Activated CD4-positive, alpha-beta T cell treated with anti-CD3 and anti-CD28 coated beads for 48 hours (primary cell): ENCODE measurements at regions not wholly inside any gene's neighbourhood (a gene's known extent, or its start where the extent isn't known, plus 50 kb on each side); places are given as distances from the start of the nearest gene placed in this dataset.
"Not testable (repeated sequence)": the region's sequence is repeated elsewhere in the genome, so short reads cannot be mapped to it uniquely, and the experiment has no call there.

Source experiments
- DNase-seq: peaks from one replicate; pipeline ENCODE4 v3.0.0-alpha.2; 2020

DNA sequence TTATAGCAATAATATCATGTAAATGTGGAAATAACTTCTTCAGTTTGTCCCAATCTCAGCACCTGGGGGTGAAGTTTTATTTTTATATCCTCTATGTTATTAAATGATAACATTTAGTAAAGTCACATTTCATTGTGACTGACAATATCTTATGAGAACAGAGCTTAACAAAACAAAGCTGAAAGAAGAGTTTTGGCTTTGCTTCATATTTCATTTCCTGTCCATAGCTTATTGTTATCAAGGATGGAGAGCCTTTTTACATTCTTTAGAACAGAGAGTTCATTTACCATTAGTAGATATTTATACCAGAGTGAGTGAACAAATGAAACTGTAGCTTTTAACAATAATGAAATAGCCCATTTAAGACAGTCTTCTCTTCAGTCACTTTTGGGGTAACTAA, 231.9 kb upstream of the SGK1 start:
- DNase-seq = no peak

DNA sequence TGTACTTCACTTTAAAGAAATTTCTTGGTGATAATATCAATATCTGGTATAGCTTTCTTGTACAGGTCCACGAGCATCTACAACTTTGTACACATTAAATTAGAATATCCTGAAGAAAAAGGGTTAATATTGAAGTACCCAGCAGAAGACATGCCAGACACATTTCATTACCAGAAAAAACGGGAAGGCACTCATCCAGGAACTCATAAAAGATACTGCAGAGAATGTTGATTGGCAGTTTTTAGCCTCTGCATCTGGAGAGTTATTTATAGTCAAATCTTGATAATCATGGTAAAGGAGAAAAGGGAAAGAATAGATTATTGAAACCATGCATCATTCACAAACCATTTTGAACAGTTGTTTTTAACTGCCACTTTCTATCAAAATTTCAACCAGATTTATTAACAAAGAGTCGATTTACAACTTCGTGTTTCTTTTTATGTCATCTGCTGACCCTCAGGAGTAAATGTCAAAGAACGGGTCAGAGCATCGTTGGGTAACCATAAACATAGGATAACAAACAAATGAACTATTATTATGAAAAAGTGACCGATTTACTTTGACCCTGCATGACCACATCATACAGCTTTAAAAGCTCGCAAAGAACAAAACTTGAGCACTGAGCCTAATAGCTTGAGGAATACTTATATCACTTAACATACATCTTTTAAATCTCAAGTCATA, 229.2 kb upstream of the SGK1 start:
- no peak for DNase-seq

DNA sequence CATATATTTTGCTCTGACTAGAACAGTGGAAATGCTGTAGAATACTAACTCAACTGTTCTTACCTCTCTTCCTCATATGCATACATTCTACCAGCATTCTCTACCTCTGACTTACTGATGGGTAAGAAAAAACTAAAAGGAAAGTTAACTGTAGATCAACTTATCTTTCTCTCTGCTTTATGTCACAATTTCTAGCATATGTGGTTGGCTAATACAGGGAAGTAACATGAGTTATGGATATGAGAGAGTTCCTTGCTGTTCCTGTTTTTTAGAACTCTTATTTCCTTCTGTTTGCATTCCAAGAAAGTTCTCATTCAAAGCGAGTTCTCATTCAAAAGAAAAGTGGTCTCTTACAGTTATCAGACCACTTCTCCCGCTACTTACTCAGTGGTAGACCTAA, 226.8 kb upstream of the SGK1 start:
- DNase-seq = no peak

DNA sequence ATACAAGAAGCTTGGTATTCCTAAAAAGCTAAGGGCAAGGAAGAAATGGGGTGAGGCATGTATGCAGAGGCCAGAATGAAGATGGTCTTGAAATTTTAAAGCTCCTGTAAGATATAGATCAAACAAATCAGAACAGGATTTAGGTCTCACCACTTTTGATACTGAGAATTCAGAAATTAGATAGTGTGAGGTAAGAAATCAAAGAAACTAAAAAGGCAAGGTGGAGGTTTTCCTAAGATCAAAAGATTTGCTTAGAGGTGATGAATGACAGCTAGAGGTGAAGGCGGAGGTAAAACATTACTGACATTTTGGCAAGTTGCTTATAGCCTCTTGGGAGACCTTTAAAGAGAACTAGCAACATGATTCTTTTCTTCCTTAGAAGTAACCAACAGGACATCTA, 225.2 kb upstream of the SGK1 start:
- no peak for DNase-seq

DNA sequence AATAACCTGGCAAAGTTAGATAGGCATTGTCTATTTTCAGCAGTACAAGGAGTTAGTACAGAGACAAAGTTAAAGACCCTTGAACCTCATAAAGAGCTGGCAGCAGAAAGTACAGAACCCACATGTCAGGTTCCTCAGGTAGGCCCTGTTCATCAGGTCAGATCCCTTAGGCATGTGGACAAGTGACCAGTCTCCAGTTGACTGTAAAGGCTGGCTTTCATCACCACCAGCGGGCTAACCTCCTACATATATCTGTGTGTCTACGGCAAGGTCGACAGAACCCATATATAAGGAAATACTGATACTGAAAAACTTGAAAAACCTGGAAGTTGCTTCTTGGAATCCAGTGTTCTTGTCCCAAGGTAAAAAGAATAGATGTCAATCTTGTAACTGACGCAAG, 223.1 kb upstream of the SGK1 start:
- DNase-seq = no peak

DNA sequence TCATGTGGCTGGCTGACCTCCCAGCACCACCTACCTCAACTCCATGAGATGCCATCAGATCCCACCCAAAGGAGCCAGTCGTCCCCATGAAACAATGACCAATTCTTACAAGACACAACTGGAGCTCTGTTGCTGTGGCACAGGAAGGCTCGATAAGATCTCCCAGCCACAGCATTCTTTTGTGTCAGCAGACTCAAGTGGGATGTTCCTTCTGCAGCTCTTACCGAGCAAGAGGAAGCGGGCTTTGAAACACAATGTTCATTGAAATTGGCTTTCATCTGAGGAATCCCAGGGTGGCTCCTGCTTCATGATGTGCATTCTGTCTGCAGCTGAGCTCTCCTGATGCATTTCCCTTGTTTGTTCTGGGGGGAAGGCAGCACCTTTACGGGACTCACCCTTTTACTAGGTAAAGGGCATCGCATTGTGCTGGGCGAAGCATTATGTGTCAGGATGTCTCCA, 222.0 kb upstream of the SGK1 start:
- DNase-seq = peak; percentile 19

DNA sequence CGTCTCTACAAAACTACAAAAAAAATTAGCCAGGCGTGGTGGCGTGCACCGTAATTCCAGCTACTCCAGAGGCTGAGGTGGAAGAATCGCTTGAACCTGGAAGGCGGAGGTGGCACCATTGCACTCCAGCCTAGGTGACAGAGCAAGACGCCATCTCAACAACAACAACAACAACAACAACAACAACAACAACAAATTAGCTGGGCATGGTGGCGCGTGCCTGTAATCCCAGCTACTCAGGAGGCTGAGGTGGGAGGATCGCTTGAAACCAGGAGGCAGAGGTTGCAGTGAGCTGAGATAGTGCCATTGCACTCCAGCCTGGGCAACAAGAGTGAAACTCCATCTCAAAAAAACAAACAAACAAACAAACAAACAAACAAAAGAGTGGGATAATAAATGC, 219.9 kb upstream of the SGK1 start:
- DNase-seq = not testable (repeated sequence)

DNA sequence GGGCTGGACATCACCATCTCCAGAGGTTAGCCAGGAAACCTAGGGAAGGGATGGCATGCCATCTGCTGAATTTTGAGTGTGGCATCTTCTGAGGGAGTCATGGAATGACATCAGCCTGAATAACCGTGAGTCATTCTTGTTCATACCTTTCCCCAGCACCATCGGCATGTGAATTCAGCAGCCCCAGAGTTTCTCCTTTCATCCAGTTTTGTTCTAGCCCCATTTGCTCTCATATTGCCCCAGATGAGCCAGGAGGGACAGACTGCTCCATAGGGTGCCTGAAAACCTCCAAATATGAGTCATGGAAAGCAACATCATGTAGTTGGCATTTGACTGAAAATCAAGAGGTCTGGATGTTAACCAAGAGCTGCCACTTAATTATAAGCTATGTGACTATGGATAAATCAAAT, 219.2 kb upstream of the SGK1 start:
- DNase-seq = no peak

DNA sequence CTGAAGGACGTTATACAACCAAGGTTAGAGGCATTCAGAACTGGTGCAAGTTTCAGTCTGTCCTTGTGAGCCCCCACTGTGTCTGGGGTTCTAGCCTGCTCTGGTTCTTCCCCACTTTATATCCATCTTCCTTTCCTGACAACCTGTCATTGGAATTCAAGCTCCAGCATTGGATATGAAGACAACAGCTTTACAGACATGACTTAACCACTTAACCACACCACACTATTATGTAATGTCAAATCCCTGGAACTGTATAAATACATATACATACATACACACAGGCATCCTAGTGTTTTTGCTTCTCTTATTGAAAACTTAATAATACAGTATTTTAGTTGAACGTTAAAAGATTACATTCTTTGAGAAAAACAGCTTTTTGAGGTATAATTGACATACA, 217.9 kb upstream of the SGK1 start:
- no peak for DNase-seq

DNA sequence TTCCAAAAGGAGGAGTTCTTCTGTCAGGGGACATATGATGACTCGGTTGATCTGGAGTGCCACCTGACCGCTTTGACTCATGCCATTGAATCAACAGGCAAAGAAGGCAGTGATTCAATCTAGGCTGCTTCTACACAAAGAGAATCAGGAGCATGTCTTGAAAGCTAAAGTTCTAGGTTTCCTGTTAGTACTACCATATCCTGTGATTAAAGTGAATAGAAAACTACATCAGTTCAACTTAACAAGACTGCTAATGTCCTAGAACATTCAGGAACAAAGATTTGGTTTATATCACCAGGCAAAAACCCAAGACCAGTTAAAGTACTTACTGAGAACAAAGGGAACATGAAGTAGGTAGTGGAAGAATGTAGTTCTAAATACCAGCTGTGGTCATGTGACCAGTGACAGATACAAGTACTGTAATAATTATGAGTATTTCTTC, 216.8 kb upstream of the SGK1 start:
- peak; percentile 23 for DNase-seq

DNA sequence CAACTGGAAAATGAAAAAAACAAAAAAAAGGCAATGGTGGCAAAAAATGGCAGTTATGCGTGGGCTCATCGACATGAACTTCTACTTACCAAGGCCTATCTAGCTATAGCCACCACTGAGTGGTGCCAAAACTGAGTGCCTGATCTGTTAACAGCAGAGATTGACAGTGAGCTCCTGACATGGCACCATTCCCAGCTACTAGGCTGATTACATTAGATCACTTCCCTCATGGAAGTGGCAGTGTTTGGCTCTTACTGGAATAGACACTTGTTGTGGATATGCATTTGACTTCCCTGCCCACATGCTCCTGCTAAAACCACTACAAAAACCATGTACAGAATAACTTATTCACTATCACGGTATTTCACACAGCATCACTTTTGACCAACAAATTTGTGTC, 216.1 kb upstream of the SGK1 start:
- no peak for DNase-seq

DNA sequence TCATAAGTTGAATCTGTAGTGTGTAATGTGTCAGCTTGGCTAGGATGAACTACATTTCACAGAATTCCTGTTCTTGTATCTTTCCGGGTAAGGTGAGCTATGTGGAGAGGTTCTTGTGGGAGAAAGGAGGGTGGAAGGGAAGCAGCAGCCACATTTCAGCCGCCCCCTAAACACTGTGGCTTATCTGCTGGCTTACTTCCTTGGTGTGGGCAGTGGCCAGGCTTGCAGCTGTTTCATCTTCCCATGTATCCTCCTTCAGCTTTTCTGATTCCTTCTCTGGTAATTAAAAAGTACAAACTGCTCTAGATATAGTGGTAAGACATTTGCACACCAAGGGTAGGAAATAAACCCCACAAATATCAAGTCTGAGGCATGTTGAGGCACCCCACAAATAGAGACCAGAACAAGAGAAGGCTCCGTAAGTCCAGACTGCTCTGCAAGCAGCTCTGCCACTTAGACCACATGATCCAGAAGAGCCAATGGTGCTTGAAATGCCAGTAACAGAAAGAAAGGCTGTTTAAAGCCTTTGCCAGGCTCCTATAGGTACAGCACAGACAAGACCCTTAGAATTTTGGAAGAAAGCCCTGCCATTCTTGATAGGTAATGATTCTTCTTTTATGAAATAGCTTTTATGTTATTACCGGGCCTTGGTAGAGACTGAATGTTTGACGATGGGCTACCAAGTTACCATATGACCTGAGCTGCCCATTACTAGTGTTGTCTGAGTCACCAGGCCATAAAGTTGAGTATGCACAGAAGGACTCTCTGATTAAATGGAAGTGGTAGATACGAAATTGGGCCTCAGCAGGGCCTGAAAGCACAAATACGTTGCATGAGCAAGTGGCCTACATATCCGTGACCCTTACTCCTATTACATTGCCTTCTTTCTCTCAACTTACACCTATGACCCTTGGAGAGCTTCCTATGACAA, 215.0 kb upstream of the SGK1 start:
- DNase-seq = no peak

DNA sequence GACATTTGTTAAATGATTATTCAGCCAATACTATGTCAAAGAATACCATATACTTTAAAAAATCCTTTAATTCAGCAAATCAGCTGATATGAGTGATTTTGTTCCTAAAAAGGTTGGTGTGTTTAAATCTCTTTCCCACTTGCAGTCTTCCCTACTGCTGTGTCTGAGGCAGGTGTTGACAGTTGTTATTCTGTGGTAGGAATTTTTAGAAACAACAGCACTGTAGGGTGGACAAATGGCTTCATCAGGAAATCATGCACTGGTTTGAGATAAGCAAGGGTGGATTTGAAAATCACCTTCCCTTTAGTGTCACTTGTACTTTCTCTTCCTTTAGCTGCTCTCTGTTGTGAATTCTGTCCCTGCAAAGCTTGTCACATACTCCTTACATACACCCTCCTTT, 213.7 kb upstream of the SGK1 start:
- no peak for DNase-seq

DNA sequence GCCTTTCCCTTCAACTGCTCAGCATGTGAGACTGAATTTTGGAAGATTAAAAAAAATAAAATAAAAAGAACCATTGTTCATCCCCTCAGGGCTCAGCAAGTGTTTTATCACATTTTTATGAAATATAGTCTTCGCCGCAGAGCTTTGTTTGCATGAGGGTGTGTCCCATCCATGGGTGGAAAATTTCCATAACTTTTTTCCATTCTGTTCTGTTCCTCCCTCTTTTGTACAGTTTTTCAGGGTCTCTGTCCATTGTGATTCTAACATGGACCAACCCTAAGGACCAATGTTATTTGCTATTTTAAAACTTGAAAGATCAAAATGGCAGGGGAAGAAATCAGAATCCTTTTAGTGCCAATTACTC, 213.3 kb upstream of the SGK1 start:
- no peak for DNase-seq

DNA sequence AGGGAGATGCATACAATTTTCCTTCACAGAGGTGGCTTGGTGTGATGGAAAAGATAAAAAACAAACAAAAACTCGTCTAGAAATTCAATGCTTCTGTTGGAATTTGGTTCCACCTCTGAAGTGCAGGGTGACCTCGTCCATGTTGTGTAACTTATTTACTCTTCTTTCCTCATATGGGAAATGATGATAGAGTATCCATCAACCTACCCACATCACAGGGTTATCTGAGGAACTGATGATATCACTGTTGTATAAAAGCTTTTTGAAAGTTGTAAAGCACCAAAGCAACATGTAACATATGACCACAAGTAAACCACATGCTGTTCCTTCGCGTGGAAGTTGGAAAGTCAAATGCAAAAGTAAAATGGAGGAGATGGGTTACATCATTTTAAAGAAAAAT, 212.0 kb upstream of the SGK1 start:
- no peak for DNase-seq

DNA sequence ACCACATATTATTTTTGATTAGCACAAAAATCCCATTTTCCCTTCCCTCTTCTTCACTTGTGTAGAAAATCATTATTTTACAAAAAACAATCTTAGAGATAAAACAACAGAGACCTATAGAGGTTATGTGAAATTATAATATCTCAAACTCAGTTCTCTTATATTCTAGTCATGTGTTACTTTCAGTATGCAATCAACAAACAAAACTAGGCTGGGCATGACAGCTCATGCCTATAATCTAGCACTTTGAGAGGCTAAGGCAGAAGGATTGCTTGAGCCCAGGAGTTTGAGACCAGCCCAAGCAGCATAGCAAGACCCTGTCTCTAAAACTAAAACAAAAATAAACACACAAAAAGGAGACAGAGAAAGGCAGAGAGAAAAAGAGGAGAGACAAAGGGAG, 211.4 kb upstream of the SGK1 start:
- no peak for DNase-seq

DNA sequence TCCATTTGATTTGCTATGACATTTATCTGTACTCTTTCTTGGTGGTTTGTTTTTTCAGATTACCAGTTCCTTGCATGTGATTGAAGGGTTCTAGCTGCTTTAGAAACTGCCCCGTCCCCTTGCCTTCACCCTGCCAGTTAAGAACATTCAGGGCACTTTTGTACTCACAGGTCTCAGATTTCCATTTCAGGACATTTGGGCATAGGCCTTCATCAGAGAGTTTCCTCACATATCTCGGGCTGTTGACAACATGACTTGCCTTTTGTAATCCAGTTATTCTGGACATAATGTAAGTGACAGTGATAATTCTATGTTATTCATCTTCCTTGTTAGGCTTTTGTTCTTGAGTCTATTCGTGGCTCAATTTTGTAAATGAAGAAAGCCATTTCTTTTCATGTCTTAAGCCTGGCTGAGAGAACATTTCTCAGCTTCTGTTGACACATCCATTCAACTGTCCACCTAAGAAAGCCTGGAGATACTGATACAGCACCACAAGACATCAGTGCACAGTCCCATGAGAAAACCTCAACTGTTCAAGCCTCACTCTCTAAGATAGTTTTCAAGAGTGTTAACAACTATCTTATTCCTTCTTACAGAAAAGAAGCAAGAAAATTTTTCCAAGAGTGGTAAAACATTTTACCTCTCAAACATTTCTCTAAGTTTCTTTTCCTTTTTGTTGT, 209.3 kb upstream of the SGK1 start:
- no peak for DNase-seq

DNA sequence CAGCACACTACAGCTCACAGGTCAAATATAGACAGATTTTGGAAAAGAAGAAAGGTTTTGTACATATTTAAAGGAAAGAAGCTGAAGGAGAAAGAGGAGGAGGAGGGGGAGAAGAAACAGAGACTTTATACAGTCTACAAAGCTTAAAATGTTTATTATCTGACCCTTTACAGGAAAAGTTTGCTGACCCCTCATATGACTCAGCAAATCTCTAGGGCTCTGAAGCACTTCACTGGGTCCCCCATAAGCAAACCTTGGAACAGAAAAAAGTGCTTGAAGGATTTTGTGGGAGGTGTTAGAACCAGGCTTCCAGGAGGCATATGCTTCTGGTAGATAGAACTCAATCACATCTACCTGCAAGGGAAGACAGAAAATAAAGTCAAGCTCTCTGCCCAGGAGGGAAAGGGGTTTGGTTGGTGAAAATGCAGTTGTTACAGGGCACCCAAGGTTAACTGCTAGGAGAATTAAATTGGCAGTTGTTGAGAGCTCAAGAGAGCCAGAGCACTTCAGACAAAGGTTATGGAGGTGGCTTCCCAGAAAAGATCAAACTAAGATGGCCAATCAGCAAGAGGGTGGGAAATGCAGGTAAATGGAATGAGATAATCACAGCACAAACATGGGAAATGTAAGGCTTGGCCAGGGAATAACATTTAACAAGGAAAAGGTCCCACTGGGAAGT, 207.4 kb upstream of the SGK1 start:
- DNase-seq = no peak

DNA sequence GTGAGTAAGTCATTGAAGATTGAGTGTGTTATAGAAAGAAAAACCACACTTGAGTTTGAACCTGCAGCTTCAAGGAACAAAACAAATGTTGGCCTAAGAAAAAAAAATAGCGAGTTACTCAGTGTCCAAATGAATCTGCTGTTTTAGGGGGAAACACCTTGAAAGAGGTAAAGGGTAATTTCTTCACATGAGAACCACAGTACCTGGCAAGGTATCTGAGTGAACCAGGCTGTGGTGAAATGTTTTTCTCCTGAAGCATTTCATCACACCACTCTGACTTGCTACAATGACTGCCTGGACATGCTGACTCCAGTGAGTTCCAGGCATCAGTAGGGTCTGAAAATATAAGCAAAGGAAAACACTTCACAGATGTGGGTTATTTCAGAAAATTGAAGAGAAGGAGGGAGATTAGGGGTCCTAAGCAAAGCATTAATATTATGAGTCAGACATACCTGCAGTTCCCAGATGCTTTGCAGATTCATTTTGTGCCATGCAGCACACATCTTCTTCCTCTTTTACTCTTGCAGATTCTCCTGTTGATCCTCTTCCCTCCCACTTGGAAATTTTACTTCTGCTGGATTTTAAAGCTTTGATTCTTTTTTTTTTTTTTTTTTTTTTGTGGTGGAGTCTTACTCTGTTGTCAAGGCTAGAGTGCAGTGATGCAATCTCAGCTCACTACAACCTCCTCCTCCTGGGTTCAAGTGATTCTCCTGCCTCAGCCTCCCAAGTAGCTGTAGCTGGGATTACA, 206.2 kb upstream of the SGK1 start:
- DNase-seq = no peak

DNA sequence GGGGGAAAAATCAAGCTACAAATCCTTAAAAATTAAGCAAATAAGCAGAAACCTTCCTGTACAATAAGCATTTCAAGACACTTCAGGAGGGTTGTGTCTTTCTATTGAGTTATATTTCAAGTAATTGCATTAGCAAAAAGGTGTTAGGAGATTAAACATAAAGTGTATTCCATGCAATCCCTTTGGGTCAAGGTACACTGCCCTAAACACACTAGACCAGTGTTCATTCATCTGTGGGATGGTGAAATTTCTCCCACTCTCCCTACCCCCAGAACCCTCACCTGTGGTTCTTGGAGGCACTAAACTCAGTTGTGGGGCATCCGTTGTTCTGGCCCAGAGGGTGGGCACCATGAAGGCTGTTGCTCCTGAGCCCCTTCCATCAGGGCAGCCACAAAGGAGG, 205.1 kb upstream of the SGK1 start:
- DNase-seq = no peak

DNA sequence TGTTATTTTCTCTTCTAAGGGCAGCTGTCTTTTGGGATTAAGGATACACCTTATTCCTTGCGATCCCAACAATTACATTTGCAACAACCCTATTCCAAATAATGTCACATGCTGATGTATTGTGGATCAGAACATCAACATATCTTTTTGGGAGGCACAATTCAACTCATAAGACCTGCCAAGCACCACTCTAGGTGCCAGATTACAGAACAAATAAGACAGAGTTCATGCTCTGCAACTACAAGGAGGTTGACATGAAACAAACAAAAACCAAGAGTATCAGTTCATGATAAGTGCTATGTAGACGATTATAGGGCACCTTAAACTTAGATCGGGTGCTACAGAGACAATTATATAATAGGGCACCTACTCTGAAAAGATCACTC, 203.2 kb upstream of the SGK1 start:
- no peak for DNase-seq
